ENCODE measurements at regions not wholly inside any gene's neighbourhood (a gene's known extent, or its start where the extent isn't known, plus 50 kb on each side); places are given as distances from the start of the nearest gene placed in this dataset.
"Not testable (repeated sequence)": the region's sequence is repeated elsewhere in the genome, so short reads cannot be mapped to it uniquely, and the experiment has no call there.

DNA sequence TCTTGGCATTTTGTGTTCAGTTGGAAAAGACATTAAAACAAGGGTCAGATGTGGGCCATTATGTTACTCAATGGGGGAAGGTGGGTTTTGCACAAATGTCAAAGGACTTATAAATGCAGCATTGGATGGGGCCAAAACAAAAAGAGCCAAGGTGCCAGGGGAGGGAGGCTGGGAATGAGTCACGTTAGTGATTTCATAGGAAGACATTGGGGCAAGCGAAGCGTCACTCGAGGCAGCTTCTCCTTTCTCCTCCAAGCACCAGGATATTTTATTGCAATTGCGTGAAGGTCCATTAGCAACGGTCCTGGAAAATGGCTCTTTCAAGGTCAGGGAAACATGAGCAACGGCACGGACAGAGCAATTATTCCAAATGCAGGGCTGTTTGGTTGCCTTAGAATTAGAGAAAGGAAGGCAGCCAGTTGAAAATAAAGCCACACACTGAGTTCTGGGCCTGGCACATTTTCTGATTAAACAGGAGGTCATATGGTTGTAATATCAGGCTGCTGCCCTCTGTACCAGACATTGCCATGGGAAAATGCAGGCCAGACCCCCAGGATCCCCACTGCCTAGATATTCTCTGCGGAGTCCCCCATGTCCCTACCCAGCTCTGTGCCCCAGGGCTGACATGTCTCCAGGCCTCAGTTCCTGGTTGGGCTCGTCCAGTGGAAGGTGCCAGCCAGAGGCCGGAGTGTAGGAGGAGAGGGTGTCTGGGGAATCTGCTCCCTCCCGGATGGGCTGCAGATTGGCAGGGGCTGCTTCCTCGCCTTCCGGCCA, 63.3 kb upstream of the NANOS1 start:
- no peak for DNase-seq (ENCODE audit: low read depth)

GRCh38 chr10:118966850-118967125, 62.7 kb upstream of the NANOS1 start:
- no peak for DNase-seq (ENCODE audit: low read depth)

DNA sequence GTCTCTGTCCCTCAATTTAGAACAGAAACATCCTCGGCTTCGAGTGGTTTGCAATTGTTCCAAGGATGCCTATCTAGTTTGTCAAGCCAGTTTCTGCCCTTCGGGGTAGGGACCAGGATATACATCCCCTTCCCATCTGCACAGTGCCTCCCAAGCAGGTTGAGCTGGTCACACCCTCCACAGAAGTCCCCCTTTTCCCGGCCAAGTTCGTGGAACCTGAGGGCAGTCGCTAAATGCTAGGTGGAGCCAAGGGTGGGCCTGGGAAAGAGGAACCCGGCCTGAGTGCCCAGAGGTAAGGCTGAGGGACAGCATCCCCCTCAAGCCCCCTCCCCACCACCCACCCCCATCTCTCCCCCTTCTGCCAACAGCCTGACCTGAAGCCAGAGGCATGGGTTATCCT, 62.4 kb upstream of the NANOS1 start:
- no peak for DNase-seq (ENCODE audit: low read depth)

DNA sequence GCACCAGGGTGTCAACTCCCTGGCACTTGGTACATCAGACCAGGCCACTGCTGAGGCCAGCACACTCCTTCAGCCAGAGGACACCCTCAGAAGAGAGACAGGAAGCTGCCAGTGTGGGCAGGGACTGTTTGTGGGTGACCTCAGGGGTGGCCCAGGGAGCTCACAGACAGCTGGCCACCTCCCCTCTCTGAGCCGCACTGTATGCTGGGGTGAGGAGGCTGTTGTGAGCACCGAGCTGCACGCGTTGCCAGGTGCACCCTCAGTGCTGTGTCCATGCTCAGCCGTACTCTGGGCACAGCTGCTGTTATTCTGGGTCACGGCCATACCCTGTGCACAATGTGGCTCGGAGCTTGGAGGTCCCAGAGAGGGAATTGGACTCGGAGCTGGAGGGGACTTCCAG, 61.5 kb upstream of the NANOS1 start:
- no peak for DNase-seq (ENCODE audit: low read depth)

- DNase-seq (ENCODE audit: low read depth), result no peak
Observed at GRCh38 chr10:118968482-118968881, 61.0 kb upstream of the NANOS1 start.

DNA sequence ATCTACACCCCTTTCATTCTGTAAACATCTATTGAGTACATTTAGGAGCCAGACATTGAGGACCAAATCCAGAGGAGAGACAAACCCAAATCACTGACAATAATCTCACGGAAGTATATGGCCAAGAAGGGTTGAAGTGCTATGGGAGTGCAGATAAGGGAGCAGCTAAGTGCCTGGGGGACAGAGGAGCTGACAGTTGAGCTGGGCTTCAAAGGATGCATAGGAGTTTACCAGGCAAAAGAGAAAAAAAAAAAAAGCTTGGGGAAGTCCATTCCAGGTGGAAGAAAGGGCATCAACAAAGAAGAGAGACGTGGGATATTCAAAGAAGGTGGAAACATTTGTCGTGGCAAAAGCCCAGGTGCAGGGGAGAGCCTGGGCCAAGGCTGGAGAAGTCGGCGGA, 60.5 kb upstream of the NANOS1 start:
- DNase-seq (ENCODE audit: low read depth), result no peak

DNA sequence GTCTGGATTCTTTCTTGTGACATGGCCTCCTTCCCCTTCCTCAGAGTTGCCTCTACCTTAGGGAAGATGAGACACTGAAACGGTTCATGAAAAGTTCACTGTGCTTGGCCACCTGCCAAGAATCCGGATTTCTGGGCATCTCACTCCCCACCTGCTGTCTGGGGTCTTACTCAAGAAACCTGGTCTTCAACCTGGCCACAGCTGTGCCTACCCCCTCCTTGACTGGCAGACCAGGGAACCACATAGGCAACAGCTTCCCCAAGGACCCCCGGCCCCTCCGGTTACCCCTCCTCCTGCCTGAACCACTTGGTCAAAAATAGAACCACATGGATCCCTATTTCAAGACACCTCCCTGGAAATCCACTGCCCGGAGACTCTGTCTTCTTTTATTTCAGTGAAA, 58.7 kb upstream of the NANOS1 start:
- no peak for DNase-seq (ENCODE audit: low read depth)

DNA sequence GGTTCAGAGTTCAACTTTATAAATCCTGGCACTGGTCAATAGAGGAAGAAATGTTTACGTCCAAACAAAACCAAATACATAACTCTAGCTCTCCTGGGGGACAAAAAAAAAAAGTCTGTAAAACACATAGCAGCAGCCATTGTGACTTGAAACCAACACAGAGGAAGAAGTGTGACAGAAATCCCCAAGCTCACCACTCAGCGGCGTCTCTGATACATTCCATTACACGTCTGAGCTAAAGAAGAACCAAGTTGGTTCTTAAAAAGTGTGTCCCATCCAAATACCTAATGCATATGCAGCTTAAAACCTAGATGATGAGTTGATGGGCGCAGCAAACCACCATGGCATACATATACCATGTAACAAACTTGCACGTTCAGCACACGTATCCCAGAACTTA, 58.3 kb upstream of the NANOS1 start:
- no peak for DNase-seq (ENCODE audit: low read depth)

GRCh38 chr10:118971876-118972275, 57.6 kb upstream of the NANOS1 start:
- DNase-seq (ENCODE audit: low read depth), result no peak

- DNase-seq (ENCODE audit: low read depth), result no peak
Observed at GRCh38 chr10:118973744-118974143, 55.8 kb upstream of the NANOS1 start.

GRCh38 chr10:118974951-118975350, 54.6 kb upstream of the NANOS1 start:
- DNase-seq (ENCODE audit: low read depth), result no peak

GRCh38 chr10:118976219-118976618, 53.3 kb upstream of the NANOS1 start:
- DNase-seq (ENCODE audit: low read depth), result not testable (repeated sequence)

- DNase-seq (ENCODE audit: low read depth), result no peak
Observed at GRCh38 chr10:118977022-118977599, 52.4 kb upstream of the NANOS1 start.

GRCh38 chr10:118977835-118978234, 51.7 kb upstream of the NANOS1 start:
- no peak for DNase-seq (ENCODE audit: low read depth)

GRCh38 chr10:118978316-118978997, 51.1 kb upstream of the NANOS1 start:
- DNase-seq (ENCODE audit: low read depth), result no peak

DNA sequence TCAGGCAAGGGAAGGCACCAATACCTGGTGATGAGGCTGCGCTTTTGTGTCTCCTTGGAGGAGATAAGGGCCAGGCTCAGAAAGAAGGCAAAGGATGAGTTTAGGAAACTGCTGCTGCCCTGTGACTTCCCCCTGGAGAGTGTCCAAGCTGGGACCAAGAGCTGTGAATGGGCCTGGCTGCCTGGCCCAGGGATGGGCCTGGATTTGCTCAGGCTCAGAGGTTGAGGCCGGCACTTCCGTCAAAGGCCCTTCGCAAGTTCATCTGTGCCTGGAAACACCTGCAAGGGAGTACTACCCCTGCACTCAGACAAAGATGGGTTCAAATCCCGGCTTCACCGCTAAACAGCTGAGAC, 50.5 kb upstream of the NANOS1 start:
- no peak for DNase-seq (ENCODE audit: low read depth)

GRCh38 chr10:118979661-118980060, 49.9 kb upstream of the NANOS1 start:
- no peak for DNase-seq (ENCODE audit: low read depth)
